HG03135 (cell line): ENCODE measurements at regions not wholly inside any gene's neighbourhood (a gene's known extent, or its start where the extent isn't known, plus 50 kb on each side); places are given as distances from the start of the nearest gene placed in this dataset.
"Not testable (repeated sequence)": the region's sequence is repeated elsewhere in the genome, so short reads cannot be mapped to it uniquely, and the experiment has no call there.

Experiments used
- ATAC-seq: cut with Tn5 transposase; IDR thresholded peaks from one replicate; pipeline ENCODE4 v1.9.1; 2021; ENCODE audit warnings: mild to moderate bottlenecking, moderate library complexity; ENCODE audit not compliant: unreplicated experiment

DNA sequence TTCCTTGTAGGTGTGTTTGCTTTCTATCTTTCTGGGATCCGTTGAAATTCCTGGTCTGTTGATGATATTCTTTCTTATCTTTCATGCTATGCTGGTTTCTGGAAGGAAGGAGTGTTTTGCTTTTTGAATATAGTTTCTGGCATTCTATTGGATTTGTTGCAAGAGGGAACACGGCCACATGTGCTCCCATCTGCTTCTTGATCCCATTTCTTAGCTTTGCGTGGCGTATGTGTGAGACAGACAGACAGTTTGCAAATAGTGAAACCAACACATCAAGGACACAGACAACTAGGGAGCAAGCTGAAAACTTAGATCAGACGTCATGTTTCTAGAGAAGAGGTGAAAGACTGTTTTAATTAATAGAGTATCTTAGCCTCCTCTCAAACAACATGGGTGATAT is 261.9 kb upstream of the PUDP start:
- ATAC-seq = no peak

DNA sequence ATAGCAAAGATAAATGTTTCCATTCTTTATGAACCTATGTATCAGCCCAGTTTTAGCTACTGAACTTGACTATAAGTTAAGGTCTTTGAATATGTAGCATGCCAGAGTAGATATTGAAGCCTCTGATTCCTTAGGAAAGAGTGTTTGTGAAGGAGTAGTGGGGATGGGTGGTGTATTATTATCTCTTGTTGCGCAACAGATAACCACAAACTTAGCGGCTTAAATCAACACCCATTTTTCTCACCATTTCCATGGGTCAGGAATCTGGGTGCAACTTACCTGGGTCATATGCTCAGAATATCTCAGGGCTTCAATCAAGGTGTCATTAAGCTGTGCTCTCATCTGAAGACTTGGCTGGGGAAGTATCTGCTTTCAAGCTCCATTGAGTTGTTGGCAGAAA is 251.4 kb upstream of the PUDP start:
- ATAC-seq = no peak

- ATAC-seq = no peak
Measured at GRCh38 chrX:7390441-7390840, 242.5 kb upstream of the PUDP start.

GRCh38 chrX:7389576-7389975 is 241.6 kb upstream of the PUDP start:
- ATAC-seq = no peak

- ATAC-seq = no peak
Measured at GRCh38 chrX:7385131-7385530, 237.2 kb upstream of the PUDP start.

GRCh38 chrX:7378406-7378805 is 230.5 kb upstream of the PUDP start:
- ATAC-seq = no peak

- no peak for ATAC-seq
Measured at GRCh38 chrX:7372825-7373525, 225.0 kb upstream of the PUDP start.

GRCh38 chrX:7362111-7362510 is 214.2 kb upstream of the PUDP start:
- ATAC-seq = no peak

DNA sequence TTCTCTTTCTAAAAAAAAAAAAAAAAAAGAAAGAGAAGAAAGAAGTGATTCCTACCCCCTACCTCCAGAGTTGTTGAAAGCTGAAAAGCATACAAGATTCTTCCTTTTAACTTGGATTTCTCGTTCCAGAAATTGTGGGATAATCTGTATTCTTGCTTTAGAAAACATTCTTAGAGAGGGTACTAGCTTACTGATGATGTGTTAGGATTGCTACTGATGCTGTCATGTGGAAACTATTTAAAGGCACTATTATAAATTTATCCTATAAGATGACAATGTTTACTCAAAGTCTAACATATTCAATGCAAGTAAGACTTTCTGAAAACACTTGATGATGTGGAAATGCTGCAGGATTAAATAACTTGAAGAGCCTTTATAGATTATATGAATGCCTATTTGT is 204.0 kb upstream of the PUDP start:
- ATAC-seq = no peak

DNA sequence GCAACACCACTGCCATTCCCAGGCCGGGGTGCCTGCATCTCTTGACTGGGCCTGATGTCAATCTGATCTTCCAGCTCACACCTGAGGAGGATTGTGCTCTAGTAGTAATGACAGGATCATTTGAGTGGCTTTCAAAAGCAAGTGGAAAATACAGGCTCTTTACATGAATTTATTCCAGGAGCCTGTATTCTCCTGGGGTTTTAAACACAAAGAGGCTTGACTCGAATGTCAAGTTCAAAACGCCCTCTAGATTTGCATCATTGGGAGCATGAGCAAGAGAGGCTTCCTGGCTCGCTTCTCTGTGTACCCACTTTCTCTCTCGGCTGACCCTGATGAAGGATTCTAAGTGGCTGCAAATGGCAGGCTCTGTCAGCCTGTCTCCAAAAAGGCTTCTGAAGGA is 199.5 kb upstream of the PUDP start:
- ATAC-seq = no peak

DNA sequence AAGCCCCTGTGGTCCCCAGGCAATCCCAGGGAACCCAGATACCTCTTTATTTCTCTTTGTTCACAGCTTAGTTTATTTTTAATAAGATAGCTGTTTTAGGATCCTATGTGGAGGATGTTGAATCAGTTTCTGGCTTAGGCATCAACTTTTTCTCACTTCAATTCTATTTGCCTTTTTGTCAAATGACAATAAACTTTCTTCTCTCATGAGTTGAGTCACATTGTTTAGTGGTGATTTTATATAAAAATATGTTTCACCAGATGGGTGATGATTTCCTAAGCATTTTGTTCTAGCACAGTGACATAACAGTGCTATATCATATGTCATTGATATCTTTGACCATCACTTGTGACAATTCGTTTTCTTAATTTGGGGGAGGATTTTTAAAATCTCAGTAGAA is 198.1 kb upstream of the PUDP start:
- no peak for ATAC-seq

- ATAC-seq = no peak
Measured at GRCh38 chrX:7343181-7343580, 195.2 kb upstream of the PUDP start.

GRCh38 chrX:7335816-7336362 is 187.9 kb upstream of the PUDP start:
- ATAC-seq = not testable (repeated sequence)

DNA sequence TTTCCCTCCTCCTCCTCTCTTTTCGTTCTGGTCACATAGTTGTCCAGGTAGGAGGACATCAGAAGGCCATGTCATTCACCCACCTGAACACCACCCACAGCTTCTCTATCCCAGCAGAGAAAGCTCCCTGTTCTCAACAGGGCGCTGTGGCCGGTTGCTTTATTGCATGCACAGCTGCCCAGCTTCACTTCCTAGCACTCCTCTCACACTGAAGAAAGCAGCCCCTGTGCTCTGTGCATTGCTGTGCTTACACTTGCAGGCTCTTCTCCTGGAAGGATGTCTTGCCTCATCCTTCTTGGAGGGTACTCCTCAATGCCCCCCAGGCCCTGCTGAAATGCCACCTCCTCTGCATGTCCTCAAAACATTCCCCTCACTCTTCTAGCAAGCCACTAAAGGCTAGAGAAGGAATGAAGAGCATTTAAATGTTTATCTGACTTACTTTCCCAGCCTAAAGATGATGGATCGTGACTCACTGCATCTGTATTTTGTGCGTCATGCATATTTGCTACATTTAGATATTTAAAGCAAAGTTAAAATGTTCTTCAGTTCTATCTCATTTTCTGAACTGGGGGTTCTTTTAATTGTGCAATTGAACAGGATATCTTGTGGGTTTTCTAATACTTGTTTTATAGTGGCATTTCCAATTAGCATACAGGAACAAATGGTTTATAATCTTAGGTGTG is 186.4 kb upstream of the PUDP start:
- ATAC-seq = no peak

DNA sequence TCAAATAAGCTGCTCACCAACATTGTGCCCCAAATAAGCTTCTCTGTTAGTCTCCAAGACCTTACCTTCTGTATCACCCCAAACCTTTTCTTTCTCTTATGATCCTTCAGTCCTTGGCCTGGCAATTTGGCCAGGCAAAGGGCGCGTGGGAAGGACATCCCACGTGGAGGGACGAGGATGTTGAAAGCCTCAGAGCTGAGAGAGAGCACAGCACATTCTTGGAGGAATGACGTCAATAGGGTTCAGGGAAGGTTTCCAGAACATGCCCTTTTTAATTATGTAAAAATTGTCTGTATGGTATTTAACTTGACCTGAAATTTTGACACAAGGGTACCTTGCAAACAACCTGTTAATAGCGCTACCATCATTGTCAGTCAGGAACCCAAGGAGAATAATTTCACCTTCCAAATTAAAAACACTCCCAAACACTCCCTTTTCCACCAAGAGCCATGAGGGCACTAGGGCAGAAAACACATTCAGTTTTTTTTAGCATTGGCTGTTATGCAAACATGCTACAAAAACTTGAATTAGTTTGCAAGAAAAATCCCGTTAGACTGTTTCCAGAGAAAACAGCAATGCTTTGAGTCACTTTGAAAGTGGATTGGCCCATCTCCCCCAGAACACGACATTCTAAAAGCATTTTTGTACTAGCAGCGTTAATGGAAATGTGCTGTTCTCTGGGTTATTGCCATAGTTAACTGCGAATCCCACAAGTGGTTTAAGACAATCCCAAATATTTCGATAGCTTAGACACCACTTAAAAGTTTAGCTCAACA is 183.2 kb upstream of the PUDP start:
- no peak for ATAC-seq

DNA sequence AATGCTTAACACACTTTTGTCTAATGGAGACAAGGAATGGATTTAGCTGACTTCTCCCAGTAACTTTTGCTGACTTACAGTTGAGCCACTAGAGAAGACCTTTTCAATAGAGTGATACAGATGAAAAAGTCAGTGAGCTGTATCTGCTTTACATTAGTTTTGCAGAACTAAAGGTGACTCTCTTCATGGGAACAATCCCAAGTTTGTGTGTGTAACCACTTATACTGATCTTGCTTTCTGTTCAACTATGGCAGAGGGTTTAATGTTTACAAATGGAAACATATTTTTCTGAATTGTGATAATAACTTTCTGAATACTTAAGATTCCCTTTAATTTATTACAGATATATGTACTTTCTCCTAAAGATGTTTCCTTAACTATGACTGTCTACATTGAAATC is 182.6 kb upstream of the PUDP start:
- no peak for ATAC-seq

GRCh38 chrX:7318661-7319060 is 170.7 kb upstream of the PUDP start:
- no peak for ATAC-seq

GRCh38 chrX:7318241-7318640 is 170.3 kb upstream of the PUDP start:
- no peak for ATAC-seq

DNA sequence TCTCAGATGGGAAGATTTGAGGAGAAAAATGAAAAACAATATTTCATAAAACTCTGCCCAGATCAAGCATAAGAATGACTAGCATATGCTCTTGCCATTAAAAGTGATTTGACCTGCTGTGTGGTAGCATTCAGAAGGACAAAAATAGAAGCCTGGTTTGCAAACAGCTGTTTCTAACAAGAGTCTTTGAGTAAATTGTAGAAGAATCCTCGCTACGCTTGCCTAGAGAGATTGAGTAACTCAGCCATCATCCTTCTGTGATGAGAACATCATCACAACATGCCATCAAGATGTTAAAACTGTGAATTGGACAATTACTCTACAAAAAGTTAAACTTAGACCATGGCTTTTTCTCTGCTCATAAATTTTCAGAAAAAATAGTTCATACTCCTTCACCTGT is 168.9 kb upstream of the PUDP start:
- no peak for ATAC-seq

DNA sequence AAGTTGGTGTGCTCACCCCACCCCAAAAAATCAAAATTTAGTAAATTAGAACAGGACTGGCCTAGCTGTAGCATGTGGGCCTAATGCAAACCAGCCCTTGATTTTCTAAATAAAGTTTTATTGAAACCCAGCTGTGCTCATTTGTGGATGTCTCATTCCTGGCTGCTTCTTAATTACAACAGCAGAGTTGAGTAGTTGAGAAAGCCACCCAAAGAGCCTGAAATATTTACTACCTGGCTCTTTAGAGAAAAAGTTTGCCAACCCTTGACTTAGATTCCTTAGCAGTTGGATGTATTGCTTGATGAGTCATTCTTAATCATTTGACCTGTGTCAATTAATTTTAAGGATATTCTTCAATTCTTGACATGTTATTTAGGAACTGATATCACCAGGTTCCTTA is 168.3 kb upstream of the PUDP start:
- ATAC-seq = no peak

DNA sequence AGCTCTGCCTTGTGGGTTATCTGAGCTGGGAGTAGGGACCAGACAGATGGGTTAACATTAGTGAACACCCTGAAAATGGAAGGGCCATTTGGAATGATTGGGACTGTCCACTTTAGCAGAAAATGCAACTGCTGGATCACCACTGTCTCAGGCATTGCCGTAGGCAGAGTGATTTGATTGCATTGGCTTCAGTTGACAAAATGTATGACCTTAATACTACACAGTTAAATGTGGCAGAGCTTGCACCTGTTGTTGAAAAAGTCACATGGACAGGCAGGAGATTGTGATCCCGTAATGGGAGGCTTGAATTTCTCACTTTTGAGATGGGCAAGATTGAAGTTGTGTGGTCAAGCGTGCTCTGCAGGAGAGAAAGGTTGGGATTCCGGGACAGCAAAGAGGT is 166.5 kb upstream of the PUDP start:
- ATAC-seq = no peak

DNA sequence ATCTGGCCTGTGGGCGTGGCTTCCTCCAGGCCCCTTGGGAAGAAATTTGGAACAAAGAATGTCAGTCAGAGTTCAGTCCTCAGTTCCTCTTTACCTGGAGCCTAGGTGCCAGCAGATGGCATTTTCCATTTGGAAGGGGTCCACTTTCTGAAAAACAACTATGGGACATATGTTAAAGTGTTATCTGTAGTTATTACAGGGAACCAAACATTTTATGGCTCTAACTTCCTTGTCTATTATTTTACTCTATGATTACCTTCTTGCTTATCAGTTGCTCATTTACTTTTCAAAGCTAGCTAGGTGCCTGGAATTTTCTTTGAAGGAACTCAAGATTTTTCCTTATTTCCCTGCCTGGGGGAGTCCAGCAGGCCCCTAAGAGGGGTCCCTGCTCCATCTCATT is 159.8 kb upstream of the PUDP start:
- no peak for ATAC-seq
